HG02588 (cell line): ENCODE measurements at regions not wholly inside any gene's neighbourhood (a gene's known extent, or its start where the extent isn't known, plus 50 kb on each side); places are given as distances from the start of the nearest gene placed in this dataset.

Experiments
- ATAC-seq: cut with Tn5 transposase; IDR thresholded peaks from one replicate; pipeline ENCODE4 v1.9.1; 2021; ENCODE audit warnings: mild to moderate bottlenecking, moderate library complexity; ENCODE audit not compliant: unreplicated experiment

GRCh38 chr18:42604820-42605219 is 510.7 kb downstream of the RIT2 start:
- no peak for ATAC-seq

DNA sequence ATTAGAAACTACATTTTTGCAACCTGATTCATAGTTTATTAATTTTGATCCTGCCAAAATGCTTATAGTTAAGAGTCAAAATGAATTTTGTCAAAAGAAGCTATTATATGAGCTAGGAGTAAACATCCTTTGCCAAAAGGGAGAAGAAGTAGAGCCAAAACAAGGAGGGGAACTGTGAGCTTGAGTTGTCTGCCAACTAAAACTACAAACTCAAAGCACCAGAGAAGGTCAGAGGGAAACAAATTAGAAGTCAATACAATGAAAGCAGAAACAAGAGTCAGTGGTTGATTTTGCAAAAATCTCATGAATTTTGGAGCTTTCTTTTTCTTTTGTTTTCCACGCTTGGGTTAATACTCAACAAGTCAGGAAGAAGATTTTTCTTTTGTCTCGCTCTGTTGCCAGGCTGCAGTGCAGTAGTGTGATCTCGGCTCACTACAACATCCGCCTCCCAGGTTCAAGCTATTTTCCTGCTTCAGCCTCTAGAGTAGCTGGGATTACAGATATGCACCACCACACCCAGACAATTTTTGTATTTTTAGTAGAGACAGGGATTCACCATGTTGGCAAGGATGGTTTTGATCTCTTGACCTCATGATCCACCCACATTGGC is 508.5 kb downstream of the RIT2 start:
- no peak for ATAC-seq

DNA sequence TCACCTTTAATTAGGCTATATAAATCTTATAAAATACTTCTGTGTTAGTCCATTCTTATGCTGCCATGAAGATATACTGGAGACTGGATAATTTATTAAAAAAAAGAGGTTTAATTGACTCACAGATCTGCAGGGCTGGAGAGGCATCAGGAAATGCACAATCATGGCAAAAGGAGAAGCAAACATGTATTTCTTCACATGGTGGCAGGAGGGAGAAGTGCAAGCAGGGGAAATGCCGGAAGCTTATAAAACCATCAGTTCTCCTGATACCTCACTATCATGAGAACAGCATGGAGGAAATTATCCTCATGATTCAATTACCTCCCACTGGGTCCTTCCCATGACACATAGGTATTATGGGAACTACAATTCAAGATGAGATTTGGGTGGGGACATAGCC is 504.4 kb downstream of the RIT2 start:
- no peak for ATAC-seq

GRCh38 chr18:42614619-42615293 is 500.7 kb downstream of the RIT2 start:
- ATAC-seq: no peak

- ATAC-seq: no peak
Measured at GRCh38 chr18:42617221-42617620, 498.3 kb downstream of the RIT2 start.

DNA sequence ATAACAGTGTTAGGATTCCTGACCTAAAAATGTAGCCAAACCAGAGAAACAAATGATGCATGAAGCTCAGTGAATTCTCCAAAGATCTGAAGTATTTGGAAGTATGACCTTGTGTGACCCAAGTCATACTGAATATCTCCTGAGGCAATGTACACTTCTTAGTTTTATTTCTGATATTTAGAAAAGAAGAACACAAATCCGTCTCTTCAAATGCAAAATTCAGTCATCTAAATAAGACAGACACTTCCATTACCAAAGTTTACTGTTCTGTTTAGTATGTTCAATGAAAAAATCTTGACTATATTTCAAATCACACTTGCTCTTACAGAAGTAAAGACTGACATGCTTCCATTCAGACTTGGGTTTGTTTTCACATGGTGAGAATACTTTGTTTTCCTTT is 495.7 kb downstream of the RIT2 start:
- no peak for ATAC-seq

DNA sequence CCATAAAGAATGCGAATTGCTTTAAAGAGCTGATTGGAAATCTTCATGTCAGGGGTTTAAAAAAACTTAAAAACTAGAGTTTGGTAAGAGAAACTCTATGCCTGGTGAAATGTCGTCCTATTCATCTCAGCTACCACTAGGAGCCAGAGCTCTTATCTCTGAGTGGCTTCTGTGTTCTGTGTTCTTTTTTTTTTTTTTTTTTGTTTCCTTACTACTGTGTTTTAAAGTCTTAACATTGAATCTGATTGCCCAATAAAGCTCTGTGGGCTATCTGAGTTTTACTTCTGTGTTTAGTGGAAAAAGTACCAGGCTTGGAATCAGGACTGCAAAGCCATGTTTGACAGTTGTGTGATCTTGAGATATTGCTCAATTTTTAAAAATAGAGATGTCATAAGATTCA is 494.8 kb downstream of the RIT2 start:
- ATAC-seq: no peak

GRCh38 chr18:42623935-42624334 is 491.6 kb downstream of the RIT2 start:
- no peak for ATAC-seq

GRCh38 chr18:42632801-42633200 is 482.7 kb downstream of the RIT2 start:
- ATAC-seq: no peak

DNA sequence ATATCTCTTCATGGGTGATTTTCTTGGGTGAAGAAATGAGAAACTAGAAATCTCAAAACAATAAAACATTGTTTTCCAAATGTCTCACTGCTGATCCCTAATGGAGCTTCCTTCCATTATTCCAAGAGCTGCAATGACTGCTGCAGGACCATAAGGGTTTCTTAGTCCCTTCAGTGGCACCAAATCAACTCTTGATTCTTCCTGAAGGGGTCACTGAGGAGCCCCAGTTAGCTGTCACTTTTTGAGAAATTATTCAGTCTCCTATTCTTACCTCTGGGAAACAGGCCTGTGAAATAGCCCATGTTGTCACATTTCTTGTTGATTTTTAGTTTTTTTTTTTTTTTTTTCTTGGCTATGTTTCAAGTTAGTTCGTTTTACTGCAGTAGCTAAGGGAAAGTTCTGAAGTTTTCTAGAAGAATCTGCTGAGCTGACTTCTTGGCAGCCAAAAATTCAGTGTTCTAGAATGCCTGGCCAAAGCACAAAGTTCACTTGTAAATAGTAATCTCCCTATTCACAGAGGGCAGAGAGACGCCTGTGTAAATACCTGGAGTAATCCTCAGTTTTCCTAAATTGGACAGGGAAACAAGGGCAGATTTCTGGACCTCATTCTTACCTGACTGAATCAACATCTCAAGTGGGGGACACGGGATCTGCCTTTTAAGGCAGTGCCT is 480.0 kb downstream of the RIT2 start:
- ATAC-seq: no peak

DNA sequence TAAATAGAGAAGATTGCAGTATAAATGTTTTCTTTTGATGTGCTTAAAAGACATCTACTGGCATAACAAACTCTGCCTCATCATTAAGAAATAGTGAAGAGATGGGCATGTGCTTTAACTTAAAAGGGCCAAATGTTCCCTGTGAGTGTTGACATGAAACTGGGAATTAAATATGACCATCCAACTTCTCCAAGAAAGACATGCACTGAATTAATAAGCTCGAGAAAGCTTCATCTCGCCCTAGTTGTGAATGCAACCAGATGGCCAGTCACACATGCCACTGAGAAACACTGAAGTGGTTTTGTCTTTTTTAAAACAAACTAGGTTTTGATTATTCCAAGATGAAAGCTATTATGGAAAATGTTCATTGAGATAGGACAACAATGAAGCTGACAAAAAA is 479.2 kb downstream of the RIT2 start:
- ATAC-seq: no peak

DNA sequence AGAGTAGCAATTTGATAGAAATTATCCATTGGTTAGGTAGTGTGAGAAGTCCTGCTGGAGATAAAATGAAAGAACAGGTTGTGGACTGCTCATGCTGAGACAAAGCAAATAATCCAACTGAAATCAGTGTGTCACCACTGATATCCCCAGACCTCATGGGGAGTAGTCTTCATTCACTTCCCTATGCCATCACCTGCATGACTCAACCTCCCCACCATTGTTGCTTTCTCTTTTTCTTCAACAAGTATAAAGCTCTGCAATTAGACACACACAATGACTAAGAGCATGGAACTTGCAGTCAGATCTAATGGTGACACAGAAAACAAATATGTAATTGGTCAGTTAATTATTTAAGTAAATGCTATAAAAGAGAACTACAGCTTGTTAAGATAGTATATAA is 475.3 kb downstream of the RIT2 start:
- no peak for ATAC-seq

GRCh38 chr18:42641996-42642395 is 473.5 kb downstream of the RIT2 start:
- ATAC-seq: no peak

GRCh38 chr18:42644729-42645131 is 470.8 kb downstream of the RIT2 start:
- ATAC-seq: no peak

DNA sequence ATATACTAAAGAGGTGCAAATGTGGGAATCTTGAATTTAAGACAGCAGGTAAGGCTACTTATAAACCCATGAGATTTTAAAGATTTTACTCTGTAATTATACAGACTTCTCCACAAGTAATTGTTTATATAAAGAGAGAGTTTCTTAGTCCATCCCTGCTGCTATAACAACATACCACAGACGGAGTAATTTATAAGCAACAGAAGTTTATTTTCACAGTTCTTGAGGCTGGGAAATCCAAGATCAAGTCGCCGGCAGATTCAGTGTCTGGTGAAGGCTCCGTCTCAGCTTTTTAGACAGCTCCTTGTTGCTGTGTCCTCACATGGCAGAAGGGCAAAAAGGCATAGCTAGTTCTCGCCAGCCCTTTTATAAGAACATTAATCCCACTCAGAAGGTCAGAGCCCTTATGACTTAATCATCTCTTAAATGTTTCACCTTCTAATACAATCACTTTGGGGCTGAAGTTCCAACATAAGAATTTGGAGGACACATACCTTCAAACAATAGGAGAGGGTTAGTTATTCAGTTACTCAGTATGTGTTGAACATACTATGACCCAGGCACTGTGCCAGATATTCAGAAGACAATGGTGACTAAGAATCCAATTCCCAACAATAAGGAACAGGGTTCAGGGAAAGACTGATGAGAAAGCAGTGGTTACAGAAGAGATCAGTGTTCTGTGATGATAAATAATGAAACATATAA is 466.0 kb downstream of the RIT2 start:
- no peak for ATAC-seq

DNA sequence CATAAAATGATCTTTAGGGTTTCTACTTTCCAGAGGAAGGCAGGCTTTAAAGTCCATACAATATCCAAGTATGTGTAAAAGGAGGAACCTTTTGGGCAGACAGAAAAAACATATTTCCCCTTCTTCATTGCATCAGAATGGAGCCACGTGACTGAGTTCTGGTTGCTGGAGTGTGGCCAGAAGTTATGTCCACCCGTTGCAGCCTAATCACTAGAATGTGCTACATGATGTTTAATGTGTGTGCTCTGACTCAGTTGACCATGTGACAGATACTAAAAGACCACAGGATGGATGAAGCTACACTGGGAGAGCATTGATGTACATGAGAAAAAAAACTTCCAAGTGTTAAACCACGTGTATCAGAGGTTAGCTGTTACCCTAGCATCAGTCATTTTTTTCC is 460.9 kb downstream of the RIT2 start:
- no peak for ATAC-seq

DNA sequence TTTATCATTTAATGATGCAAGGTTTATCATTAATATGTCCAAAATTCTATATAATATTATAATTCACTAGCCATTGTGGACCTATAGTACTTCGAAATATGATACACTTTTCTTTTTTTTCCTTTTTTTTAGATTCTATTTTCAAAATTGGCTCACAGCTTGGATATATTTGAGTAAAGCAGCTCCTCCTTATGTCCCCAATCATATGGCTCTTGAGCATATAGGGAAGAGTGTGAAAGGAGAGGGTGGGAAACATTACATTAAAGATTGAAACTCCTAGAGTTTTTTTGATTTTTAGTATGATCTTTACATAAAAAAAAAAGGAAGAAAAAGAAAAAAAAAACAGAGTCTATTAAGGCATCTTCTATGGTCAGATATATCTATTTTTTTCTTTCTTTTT is 457.9 kb downstream of the RIT2 start:
- no peak for ATAC-seq

- no peak for ATAC-seq
Measured at GRCh38 chr18:42658171-42658570, 457.3 kb downstream of the RIT2 start.

DNA sequence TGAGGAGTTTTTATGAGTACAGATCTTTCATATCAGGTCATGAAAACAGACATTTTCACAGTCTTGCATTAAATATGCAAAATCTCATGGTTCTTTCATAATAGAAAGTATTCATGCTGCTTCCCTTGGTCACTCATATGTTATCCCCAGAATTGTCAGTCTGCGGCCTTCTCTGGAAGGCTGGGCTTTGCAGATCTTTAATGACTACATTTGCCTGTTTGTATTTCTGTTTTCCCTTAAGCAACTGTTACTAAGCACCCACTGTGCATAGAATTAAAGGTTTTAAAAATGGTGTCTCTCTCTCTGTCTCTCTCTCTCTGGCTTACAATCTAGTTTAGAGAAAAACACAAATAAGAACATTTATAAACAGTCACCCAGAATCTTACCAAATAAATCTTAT is 456.3 kb downstream of the RIT2 start:
- ATAC-seq: no peak

- ATAC-seq: no peak
Measured at GRCh38 chr18:42670860-42671259, 444.6 kb downstream of the RIT2 start.

DNA sequence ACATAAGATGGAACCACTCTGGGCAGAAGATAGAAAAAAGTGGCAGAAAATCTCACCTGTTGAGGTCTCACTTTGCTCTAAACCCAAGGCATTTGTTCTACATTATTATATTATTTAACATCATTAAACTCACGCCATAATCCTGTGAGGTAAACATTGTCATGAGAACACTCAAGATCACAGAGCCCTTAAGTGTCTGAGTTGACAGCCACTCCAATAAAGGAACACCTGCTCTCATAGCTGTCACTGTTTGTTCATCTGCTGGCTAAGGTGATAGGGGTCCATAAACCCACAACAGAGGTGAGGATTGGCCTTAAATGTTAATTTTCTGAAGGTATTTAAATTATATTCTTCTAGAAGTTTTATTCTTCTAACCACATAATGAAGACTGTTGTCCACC is 439.7 kb downstream of the RIT2 start:
- no peak for ATAC-seq

DNA sequence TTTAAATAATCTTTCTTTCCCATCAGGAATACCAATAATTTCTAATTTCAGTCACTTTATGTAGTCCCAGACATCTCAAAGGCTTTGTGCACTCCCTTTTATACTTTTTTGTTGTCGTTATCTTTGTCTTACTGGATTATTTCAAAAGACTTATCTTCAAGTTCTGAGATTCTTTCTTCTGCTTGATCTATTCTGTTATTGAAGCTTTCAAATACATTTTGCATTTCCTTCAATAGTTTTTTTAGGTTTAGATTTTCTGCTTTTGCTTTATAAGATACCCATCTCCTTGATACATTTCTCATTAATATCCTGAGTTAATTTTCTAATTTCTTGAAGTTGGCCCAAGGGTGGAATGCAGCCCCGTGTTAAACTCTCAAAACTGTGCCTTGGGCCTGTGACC is 432.4 kb downstream of the RIT2 start:
- ATAC-seq: no peak
